Bronchial epithelial cell (primary cell): ENCODE measurements at regions not wholly inside any gene's neighbourhood (a gene's known extent, or its start where the extent isn't known, plus 50 kb on each side); places are given as distances from the start of the nearest gene placed in this dataset.

Experiments used
- DNase-seq: peaks from one replicate; pipeline ENCODE4 v3.0.0-alpha.2; 2010; ENCODE audit warnings: low read depth
- FAIRE-seq: peaks from 2 replicates; lab custom pipeline; 2011; peaks lifted over from hg19 to GRCh38; lab: Jason Lieb, UNC
- H3K27me3 ChIP-seq: 2 replicates; pipeline ENCODE4 v1.5.1; 2011; ENCODE audit warnings: low read length; ENCODE audit not compliant: control insufficient read depth, insufficient read depth
- H3K36me3 ChIP-seq: 2 replicates; pipeline ENCODE4 v1.5.1; 2011; ENCODE audit warnings: low read length; ENCODE audit not compliant: control insufficient read depth, insufficient read depth
- H3K4me3 ChIP-seq: 2 replicates; pipeline ENCODE4 v1.5.1; 2011; ENCODE audit warnings: mild to moderate bottlenecking, low read depth, low read length, control low read depth
- CTCF ChIP-seq: IDR thresholded peaks from 2 replicates; pipeline ENCODE4 v1.5.1; 2011; ENCODE audit warnings: mild to moderate bottlenecking, moderate library complexity, low read length, control low read depth, inconsistent platforms; ENCODE audit not compliant: insufficient read depth, severe bottlenecking

DNA sequence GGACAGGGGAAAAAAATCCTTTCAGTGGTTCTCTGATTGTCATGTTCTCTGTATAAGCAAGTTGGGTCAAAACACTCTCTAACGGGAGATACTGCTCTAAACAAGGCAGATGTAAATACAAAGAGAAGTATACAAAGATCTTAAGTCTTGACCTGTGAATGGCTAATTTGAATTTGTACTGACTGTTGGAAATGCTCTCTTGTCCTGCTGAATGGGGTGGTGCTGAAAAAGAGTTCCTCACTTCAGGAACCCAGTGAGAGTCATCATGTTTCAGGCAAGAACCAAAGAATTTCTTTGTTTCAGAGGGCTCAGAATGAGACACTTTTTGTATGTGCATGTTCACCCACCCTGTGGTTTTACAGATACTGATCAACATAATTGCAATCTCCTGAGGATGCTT, 461.0 kb downstream of the NR2F1-AS1 start:
- no peak for DNase-seq
- H3K36me3 ChIP-seq = no peaks in the 10 kb centered on the region
- no peak for FAIRE-seq
- no peak overlapping the region for H3K4me3 ChIP-seq
- no peaks in the 10 kb centered on the region for H3K27me3 ChIP-seq
- no peak for TF ChIP-seq CTCF

GRCh38 chr5:93117751-93118531, 463.1 kb downstream of the NR2F1-AS1 start:
- no peak for TF ChIP-seq CTCF
- H3K27me3 ChIP-seq = no peaks in the 10 kb centered on the region
- FAIRE-seq (no peak), DNase-seq (peak; percentile 68)
- no peak overlapping the region for H3K4me3 ChIP-seq
- no peaks in the 10 kb centered on the region for H3K36me3 ChIP-seq

DNA sequence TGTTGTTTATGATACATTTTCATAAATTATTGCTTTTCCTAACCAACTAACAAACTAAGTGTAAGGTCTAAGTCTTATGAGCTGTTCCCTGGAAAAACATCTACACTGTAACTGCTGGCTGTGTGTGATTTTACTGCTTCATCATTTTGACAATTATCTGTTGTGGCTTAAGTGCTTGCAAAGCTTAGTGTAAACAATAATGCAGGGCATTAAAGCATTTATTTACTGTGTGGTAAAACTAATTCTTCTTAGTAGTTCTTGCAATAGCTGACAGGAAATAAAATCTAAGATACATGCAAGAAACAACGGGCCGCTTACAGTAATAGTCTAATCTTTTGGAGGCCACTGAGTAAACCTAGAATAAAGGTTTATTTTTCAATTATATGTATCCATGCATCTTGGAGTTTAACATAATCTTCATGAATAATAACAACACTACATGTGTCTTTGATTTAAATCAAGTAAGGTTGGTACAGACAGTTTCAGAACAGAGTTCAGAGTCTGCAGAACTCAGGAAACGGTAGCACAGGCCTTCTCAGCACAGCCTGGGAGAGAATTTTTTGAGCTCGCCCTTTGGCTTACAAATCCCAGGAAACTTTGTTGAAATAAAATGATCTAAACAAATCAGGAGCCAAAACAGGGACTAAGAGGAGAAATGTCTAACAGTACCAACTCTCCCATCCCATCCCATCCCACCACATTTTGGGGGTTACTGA, 473.1 kb downstream of the NR2F1-AS1 start:
- Histone ChIP-seq H3K4me3 (no peak overlapping the region), H3K36me3 (no peaks in the 10 kb centered on the region), H3K27me3 (no peaks in the 10 kb centered on the region)
- DNase-seq (no peak), FAIRE-seq (no peak)
- TF ChIP-seq CTCF = no peak

DNA sequence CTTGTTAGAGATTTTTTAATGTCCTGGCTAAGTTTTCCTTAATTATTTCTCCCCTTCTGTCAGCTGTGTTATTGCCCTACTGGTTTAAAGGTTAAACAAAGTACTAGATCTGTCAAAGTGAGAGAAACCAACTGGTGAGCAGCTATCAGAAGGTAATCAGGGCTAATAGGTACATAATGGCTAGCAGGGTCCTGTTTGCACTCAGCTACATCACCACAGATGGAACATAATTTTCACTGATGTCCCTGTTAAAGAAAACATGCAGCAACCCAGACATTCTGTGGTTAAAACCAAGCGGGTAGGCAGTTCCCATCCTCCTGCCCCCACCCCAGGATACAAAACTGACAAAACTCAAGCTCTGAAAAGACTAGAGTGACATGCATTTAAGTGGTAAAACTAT, 473.9 kb downstream of the NR2F1-AS1 start:
- H3K27me3 ChIP-seq = no peaks in the 10 kb centered on the region
- DNase-seq = no peak
- FAIRE-seq = no peak
- TF ChIP-seq CTCF = no peak
- H3K36me3 ChIP-seq = no peaks in the 10 kb centered on the region
- no peak overlapping the region for H3K4me3 ChIP-seq

DNA sequence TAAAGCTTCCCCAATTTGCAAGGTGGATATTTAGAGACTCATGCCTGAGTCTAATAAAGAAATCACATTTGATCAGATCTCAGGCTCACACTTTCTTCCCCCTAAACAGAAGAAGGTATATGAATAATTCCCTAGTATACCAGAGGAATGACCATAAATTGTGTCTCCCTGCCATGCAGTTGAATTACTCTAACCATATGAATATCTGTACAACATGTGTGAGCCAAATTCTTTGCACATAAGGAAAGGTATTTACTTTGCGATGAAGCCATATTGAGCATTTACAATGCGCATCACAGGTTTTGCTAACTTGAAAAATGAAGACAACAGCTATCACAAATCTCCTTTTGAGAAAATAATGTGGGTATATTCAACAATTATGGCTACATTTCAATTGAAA, 479.4 kb downstream of the NR2F1-AS1 start:
- DNase-seq = no peak
- Histone ChIP-seq H3K36me3 (no peaks in the 10 kb centered on the region), H3K27me3 (no peaks in the 10 kb centered on the region), H3K4me3 (no peak overlapping the region)
- no peak for FAIRE-seq
- TF ChIP-seq CTCF = no peak

GRCh38 chr5:93100976-93101375, 480.0 kb downstream of the NR2F1-AS1 start:
- no peak for DNase-seq

More at GRCh38 chr5:93100976-93101375, 480.0 kb downstream of the NR2F1-AS1 start:
- no peak overlapping the region for H3K4me3 ChIP-seq
- no peaks in the 10 kb centered on the region for H3K27me3 ChIP-seq
- no peak for TF ChIP-seq CTCF
- no peaks in the 10 kb centered on the region for H3K36me3 ChIP-seq
- no peak for FAIRE-seq
